Midbrain (tissue), 1 donor: ENCODE measurements at regions not wholly inside any gene's neighbourhood (a gene's known extent, or its start where the extent isn't known, plus 50 kb on each side); places are given as distances from the start of the nearest gene placed in this dataset.
"Not testable (repeated sequence)": the region's sequence is repeated elsewhere in the genome, so short reads cannot be mapped to it uniquely, and the experiment has no call there.

Experiments used
- DNase-seq: peaks from one replicate; lab custom pipeline; 2025; lab: John Stamatoyannopoulos, UW

- no peak for DNase-seq
Measured at GRCh38 chr17:5898406-5898805, 171.8 kb upstream of the WSCD1 start.

GRCh38 chr17:5899496-5900195, 170.5 kb upstream of the WSCD1 start:
- no peak for DNase-seq

GRCh38 chr17:5901731-5902130, 168.4 kb upstream of the WSCD1 start:
- no peak for DNase-seq

GRCh38 chr17:5902181-5903140, 167.7 kb upstream of the WSCD1 start:
- DNase-seq = no peak

- no peak for DNase-seq
Measured at GRCh38 chr17:5911919-5912318, 158.3 kb upstream of the WSCD1 start.

GRCh38 chr17:5913032-5913531, 157.1 kb upstream of the WSCD1 start:
- peak; percentile 82 for DNase-seq

GRCh38 chr17:5913641-5914040, 156.5 kb upstream of the WSCD1 start:
- no peak for DNase-seq

GRCh38 chr17:5915337-5915736, 154.8 kb upstream of the WSCD1 start:
- no peak for DNase-seq

GRCh38 chr17:5919089-5919488, 151.1 kb upstream of the WSCD1 start:
- DNase-seq = peak; percentile 2

- no peak for DNase-seq
Measured at GRCh38 chr17:5921512-5922282, 148.5 kb upstream of the WSCD1 start.

GRCh38 chr17:5922476-5922875, 147.7 kb upstream of the WSCD1 start:
- DNase-seq = no peak

GRCh38 chr17:5929721-5930120, 140.5 kb upstream of the WSCD1 start:
- DNase-seq = no peak

- not testable (repeated sequence) for DNase-seq
Measured at GRCh38 chr17:5930555-5930954, 139.6 kb upstream of the WSCD1 start.

GRCh38 chr17:5931616-5932015, 138.6 kb upstream of the WSCD1 start:
- peak; percentile 19 for DNase-seq

GRCh38 chr17:5933430-5933829, 136.7 kb upstream of the WSCD1 start:
- no peak for DNase-seq

GRCh38 chr17:5941258-5941657, 128.9 kb upstream of the WSCD1 start:
- DNase-seq = no peak

GRCh38 chr17:5942687-5943086, 127.5 kb upstream of the WSCD1 start:
- no peak for DNase-seq

- no peak for DNase-seq
Measured at GRCh38 chr17:5943232-5943631, 126.9 kb upstream of the WSCD1 start.

GRCh38 chr17:5943982-5944381, 126.2 kb upstream of the WSCD1 start:
- DNase-seq = no peak

- DNase-seq = no peak
Measured at GRCh38 chr17:5947701-5948180, 122.4 kb upstream of the WSCD1 start.

- DNase-seq = no peak
Measured at GRCh38 chr17:5948811-5949210, 121.4 kb upstream of the WSCD1 start.

GRCh38 chr17:5950878-5951277, 119.3 kb upstream of the WSCD1 start:
- no peak for DNase-seq
